Breast epithelium (tissue), 3 donors: ENCODE measurements at regions not wholly inside any gene's neighbourhood (a gene's known extent, or its start where the extent isn't known, plus 50 kb on each side); places are given as distances from the start of the nearest gene placed in this dataset.

Source experiments
- CTCF ChIP-seq, 3 donors: fragments of 450-650 bp; IDR thresholded peaks; one replicate each; pipeline ENCODE4 v1.5.1; 2016 to 2017; ENCODE audit warnings: antibody characterized with exemption in 3 of 3, mild to moderate bottlenecking in 3 of 3, moderate library complexity in 3 of 3
- POLR2A ChIP-seq: fragments of 450-650 bp; IDR thresholded peaks from one replicate; pipeline ENCODE4 v1.6.1; 2016; ENCODE audit warnings: antibody characterized with exemption, mild to moderate bottlenecking, moderate library complexity

- TF ChIP-seq POLR2A (no peak), CTCF (IDR thresholded peaks at IDR 0.05) (no peak)
Observed at GRCh38 chr9:75408391-75408790, 320.1 kb downstream of the OSTF1 start.
